Fibroblast of skin of right biceps (primary cell): ENCODE measurements at regions not wholly inside any gene's neighbourhood (a gene's known extent, or its start where the extent isn't known, plus 50 kb on each side); places are given as distances from the start of the nearest gene placed in this dataset.

Experiments used
- DNase-seq: peaks from one replicate; pipeline ENCODE4 v3.0.0-alpha.2; 2013

DNA sequence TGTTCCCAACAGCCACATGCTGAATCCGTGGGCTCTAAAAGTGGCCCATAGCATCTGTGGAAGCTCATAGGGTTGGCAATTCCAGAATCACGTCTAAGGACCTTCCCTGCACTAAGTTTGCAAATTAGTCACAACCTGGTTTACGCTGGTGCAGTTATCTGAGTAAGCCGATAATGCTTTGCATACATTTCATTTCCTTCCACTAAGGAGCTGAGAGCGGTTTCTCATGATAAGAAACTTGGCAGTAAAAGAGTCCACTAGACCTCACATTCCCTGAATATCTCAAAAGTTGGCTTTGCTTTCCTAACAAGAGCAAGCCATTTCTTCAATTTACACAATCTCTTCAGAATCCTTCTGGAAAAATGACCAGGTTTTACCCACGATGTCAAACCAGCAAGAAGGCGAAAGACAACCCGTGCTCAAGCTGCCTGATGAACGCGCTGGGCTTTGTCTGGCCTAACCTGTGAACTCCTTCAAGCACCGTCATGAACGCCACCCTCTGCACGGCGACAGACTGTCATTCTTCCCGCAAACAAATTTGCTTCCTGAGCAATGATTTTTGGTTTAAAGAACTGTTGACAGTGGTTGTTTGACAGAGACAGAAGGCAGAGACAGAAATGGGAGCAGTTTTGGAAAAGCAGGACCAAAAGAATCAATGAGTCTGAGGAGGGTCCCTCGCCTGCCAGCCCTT, 73.0 kb upstream of the COPS8 start:
- DNase-seq = peak; percentile 83

DNA sequence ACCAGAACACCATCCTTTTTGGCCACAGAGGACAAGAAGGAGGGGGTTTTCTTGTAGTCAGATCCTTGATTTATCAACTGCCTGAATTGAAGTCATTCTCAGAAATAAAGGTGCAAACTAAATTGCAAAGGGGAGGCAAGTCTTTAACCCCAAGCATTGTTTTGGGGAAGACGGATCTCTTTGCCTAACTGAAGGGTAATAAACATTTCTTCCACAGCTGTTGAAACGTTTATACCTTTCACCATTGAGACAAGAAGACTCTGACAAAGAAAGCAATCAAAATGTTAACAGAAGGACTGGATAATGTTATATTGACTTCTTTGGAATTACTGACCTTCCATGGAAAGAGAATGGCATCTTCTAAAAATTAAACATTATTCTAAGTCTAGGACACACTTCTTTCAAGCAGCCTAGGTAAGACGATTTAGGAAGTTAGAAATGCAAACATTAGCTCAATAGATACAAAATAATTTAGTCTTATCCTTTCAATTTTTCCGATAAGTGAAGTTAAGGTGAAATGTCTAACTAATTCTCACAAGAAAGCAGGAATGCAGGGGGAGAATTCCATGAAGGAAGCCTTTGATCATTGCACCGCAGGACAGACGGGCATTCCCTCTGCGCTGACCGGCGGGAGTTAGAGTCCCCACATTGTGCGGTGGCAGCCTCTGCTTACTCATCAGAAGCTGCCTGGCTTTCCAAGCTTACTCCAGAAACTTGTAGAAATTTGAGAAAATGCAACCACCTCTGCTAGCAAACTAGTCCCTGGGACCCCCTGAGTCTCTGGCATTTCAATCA, 69.4 kb upstream of the COPS8 start:
- DNase-seq = no peak

DNA sequence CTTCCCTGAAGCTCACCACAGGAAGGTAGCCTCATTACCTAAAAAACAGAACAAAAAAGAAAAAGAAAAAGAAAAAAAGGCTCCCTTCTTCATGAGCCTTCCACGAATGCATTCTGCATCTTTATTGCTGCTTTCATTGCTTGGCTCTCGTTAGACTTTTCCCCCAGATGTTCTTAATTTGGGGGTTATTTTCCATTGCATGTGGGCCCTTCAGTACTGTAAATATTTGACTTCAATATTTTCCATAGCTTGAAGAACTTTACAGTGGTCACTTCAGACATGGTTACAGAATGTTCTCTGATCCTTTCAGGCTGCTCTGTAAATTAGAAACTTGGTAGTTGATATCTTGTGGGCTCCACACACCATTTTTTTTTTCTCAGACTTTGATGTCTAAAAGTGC, 65.6 kb upstream of the COPS8 start:
- peak; percentile 47 for DNase-seq

DNA sequence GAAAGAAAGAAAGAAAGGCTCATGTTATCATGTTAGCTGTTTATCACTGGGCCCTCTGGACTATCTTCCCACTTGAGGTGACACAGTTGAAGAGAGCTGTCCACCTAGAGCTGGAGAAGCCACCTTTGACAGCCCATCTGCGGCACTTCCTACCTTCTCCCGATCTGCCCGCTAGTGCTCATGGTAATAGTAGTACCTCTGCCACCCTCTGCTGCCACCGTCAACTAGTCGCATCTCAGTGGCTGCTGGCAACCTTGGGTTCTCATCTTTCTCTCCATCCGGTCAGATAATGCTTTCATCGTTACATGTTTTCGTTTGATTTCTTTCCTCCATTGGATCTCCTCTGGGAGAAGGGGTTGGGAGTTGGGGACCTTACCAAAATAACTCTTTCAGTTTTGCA, 63.2 kb upstream of the COPS8 start:
- no peak for DNase-seq

DNA sequence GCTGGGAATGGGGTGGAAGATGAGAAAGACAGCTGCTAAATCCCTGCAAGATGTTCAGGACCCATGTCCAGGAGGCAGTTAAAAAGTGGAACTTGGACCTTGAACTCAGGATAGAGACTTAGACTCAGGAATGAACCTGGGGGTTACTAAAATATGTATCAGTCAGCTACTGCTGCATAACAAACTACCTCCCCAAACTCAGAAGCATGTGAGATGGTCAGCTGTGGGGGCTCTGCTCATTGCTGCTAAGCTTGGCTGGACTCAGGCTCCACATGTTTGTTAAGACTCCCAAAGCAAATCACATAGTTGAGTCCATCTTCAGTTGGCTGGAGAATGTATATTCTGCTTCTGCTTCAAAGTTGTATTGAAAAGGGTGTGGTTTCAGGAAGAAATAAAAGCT, 61.4 kb upstream of the COPS8 start:
- no peak for DNase-seq

DNA sequence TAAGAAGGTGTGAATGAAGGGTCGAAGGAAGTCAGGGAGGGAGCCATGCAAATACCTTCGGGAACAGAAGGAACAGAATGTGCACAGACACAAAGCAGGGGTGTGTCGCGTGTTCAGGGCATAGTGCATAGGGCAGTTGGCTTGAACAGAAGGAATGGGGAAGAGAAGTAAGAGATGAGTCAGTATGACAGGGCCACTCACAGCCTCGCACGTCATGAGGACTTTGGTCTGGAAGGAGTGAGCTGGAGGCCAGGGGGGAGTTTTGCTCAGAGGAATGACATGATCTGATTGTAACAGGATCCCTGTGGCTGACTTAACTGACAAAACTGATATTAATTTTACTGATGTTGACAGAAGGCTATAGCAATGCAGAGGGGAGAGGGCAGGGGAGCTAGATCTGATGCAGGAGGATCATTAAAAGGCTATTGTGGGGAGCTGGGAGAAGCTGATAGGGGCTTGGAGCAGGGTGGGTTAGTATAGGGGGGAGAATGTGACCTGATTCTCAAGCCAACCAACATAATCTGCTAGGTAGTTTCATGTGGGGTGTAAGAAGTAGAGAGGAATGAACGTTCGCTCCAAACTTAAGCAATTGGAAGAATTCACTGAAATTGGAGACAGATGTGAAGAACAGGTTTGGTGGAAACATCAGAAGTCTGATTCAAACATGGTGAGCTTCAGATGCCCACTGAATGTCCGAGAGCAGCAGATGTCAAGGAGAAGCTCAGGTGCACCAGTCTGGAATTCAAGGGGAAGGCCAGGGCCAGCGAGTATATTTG, 60.4 kb upstream of the COPS8 start:
- DNase-seq = peak; percentile 98

DNA sequence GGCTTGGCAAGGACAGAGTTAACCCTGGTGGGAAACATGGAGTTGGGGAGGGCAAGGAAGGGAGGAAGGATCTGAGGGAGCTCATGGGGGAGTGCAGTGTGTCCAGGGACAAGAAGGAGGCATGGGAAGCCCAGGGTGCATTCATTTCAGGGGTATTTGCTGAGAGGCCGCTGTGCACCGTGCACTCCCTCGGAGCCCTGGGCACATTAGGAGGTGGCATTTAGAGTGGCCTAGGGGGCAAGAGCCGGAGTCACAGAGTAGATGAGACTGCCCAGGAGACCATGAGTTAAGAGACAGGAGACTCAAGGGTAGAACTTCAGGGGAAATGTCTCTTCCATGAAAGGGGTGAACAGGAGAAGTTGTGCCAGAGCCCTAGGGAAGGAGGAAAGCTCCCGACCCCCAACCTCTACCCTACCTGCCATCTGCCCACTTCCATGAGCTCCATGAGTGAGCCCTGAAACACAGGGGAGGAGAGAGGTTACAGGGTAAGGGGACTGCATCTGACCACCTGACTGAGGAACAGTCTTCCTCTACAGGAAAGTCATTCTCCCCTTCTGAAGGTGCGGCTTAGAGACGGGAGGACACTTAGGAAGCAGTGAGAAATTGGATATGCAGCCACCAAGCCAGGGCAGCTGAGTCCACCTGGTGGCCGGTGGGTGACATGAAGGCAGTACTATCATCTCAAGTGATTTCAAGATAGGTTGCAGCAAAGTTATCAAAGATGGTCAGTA, 58.5 kb upstream of the COPS8 start:
- peak; percentile 81 for DNase-seq

DNA sequence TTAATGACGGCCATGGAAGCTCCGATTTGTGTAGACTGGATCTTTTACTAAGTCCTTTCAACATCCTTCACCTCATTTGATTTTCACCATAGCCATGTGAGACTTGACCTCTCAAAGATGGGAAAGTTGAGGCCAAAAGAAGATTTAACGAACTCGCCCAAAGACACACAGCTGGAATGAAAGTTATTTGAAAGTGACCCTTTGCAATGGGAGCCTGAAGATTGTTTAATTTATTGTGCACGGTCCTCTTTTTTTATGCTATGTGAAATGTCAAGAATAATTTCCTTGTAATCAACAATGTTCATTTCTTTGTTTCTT, 58.0 kb upstream of the COPS8 start:
- DNase-seq = no peak

DNA sequence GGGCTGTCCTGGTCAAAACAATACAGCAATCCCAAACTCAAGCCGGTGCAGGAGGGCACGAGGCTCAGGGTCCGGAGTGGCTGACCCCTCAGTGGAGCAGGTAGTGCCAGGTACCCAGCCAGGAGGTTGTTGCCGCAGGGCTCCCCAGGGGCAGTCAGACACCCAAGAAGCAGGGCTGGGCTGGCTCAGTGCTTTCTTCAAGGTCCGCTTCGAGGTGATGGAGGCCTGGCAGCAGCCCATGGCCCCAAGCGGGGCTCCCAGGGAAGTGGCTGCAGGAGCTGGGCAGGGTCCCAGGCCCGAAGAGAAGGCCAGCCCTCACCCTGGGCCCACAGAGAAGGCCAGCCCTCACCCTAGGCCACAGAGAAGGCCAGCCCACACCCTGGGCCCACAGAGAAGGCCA, 55.3 kb upstream of the COPS8 start:
- DNase-seq = no peak

DNA sequence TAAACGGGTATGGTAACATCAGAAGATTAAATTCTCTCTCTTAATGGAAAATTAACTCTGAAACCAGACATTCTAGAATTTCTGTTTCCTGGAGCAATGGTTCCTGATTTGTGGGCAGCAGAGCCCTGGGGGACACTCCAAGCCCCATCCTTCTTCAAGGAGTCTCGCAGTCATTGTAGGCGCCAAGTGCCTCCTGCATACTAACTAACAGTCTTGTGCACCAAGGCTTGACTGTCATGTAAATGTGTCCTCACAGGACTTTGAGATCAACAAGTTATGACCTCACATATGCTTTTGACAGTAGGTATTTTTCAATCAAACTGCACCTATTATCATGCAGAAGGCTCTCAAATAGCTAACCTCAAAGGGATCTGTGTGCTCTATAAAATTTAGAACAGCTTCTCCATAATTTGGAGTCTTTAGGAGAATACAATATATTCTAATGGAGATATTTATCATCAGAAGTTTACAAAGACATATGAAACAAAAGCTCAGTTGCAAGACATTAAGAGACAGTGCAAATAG, 52.1 kb upstream of the COPS8 start:
- no peak for DNase-seq

DNA sequence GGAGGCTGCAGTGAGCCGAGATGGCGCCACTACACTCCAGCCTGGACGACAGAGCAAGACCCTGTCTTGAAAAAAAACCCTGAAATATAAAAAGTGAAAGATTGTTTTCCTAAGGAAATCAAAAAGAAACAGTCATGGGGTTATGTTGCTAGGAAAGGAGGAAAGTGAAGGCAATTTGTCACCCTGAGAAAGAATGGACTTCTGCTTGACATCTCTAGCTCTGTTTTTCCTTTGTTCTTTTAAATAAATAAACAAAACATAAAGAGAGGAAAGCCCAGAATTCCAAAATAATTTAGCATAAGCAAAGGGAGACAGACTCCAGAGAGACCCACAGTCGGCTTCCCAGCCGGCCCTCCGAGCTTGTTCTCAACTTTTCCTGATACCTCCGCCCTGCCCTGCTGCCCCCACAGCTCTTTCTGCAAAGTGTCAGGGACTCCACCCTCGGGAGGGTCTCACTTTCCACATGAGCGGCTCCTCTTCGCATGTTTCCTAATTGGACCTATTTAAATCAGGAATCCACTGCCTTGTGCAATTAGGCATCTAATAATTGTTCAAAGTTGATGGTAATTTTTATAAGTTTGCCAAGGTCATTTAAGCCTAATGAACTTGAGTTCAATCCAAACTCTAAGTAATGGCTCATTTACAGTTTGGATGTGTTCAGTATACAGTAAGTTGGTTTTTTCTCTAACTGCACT, 49.8 kb upstream of the COPS8 start:
- no peak for DNase-seq
